ENCODE measurements at regions not wholly inside any gene's neighbourhood (a gene's known extent, or its start where the extent isn't known, plus 50 kb on each side); places are given as distances from the start of the nearest gene placed in this dataset.

DNA sequence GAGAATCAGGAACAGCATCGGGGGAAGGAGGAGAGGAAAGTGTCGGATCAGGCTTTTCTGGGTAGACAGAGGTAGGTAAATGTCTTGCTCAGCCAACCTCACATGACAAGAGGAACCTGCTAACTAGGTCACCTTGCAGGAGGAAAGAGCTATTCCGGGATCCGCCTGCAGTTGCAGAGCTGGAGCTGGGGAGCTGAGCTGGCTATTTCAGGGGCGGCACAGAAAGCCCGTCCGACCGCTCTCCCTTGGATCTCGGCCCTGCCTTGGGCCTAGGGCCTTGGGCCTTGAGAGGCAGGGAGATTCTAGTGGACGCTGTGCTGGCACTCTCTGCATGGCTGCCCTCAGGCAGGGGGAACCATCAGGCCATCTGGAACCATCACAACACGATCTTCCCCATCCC lies 56.5 kb upstream of the CTPS1 start:
- no peaks in the 10 kb centered on the region for H3K36me3 ChIP-seq (ENCODE audit: control insufficient read depth in 2 of 4, insufficient read depth in 4 of 4, low read length in 3 of 4)
- H3K14ac ChIP-seq (ENCODE audit: insufficient read length): no peak overlapping the region
- no peak overlapping the region for H3K18ac ChIP-seq (ENCODE audit: extremely low read depth, low read length)
- H4K8ac ChIP-seq (ENCODE audit: extremely low read depth, insufficient read depth, low read length): no peak overlapping the region
- H3K4ac ChIP-seq (replicated peaks; ENCODE audit: insufficient read length, low read depth, low read length): no peak overlapping the region
- H3K79me2 ChIP-seq (ENCODE audit: control insufficient read depth in 1 of 2, insufficient read depth in 2 of 2, low read length in 2 of 2): no peaks in the 10 kb centered on the region
- H3K27ac ChIP-seq (ENCODE audit: low read depth, low read length): no peak overlapping the region
- H2BK12ac ChIP-seq (ENCODE audit: low read depth, low read length): no peak overlapping the region
- 0 out of 7 replicates have a peak, but pooled peaks cover 0 to 5% (median 1%) of the 10 kb centered on the region in 4 experiments for H3K4me1 ChIP-seq (replicated peaks in 1 of 4; ENCODE audit: control insufficient read depth in 3 of 4, insufficient read depth in 4 of 4, low read length in 3 of 4)
- H4K91ac ChIP-seq (replicated peaks; ENCODE audit: insufficient read length, low read length): no peak overlapping the region
- no peaks in the 10 kb centered on the region for H3K79me1 ChIP-seq (ENCODE audit: low read depth, low read length)
- CTCF ChIA-PET (ENCODE audit: partially characterized antibody): interaction anchor here (1.1 to 17.5 kb wide), 9 partner anchors 9 to 94 kb away, joined by 3 to 275 read pairs (median 4); partner anchors contain the start of gene CITED4
- DNase-seq (ENCODE audit: low read depth in 1 of 2, low spot score in 2 of 2) (no peak), FAIRE-seq (no peak)
- no peak overlapping the region for H2BK20ac ChIP-seq (ENCODE audit: low read length)
- H2AFZ ChIP-seq (ENCODE audit: low read length): peak overlapping the region; percentile 79
- H3K23me2 ChIP-seq (ENCODE audit: low read depth, low read length): no peaks in the 10 kb centered on the region
- 83% methylated on average over 11 of the region's 11 CpGs; no CpG with 5 or more reads in 1 of the 2 experiments for WGBS, 2 experiments (ENCODE audit: extremely low coverage in 1 of 2, insufficient coverage in 1 of 2, insufficient read length in 1 of 2, insufficient replicate concordance in 2 of 2, low coverage in 1 of 2, low lambda C conversion rate in 2 of 2, missing lambda C conversion rate in 1 of 2)
- no peak overlapping the region for H3K23ac ChIP-seq (ENCODE audit: insufficient read length)
- no peak overlapping the region for H3K4me2 ChIP-seq (ENCODE audit: insufficient read depth in 1 of 2, low read depth in 2 of 2, low read length in 2 of 2)
- H2AK5ac ChIP-seq (ENCODE audit: low read depth, low read length): no peak overlapping the region
- POLR2A ChIA-PET (ENCODE audit: partially characterized antibody): interaction anchor here (1.2 to 1.4 kb wide), 3 partner anchors 8 to 62 kb away, joined by 3 to 5 read pairs (median 3); partner anchors contain the start of gene CTPS1
- no peaks in the 10 kb centered on the region for H3K27me3 ChIP-seq (replicated peaks in 1 of 4; ENCODE audit: control insufficient read depth in 3 of 4, extremely low read depth in 1 of 4, insufficient read depth in 3 of 4, low read length in 3 of 4)
- no peak overlapping the region for H3K4me3 ChIP-seq (ENCODE audit: extremely low read depth in 1 of 4, insufficient read depth in 2 of 4, low read depth in 3 of 4, low read length in 4 of 4)
- H3K9ac ChIP-seq (replicated peaks in 1 of 4; ENCODE audit: extremely low read depth in 1 of 4, low read depth in 3 of 4, low read length in 3 of 4): no peak overlapping the region
- H4K20me1 ChIP-seq (replicated peaks in 1 of 2; ENCODE audit: control insufficient read depth in 1 of 2, insufficient read depth in 2 of 2, low read length in 2 of 2): no peaks in the 10 kb centered on the region
- no peak overlapping the region for H2BK5ac ChIP-seq (ENCODE audit: low read depth, low read length)
- H2BK15ac ChIP-seq (ENCODE audit: low read length): no peak overlapping the region
- no peak overlapping the region for H2BK120ac ChIP-seq (replicated peaks; ENCODE audit: low read depth, low read length)
- no peaks in the 10 kb centered on the region for H3K9me3 ChIP-seq (ENCODE audit: insufficient read depth in 2 of 2, low read depth in 1 of 2, low read length in 1 of 2)
- H3K56ac ChIP-seq (replicated peaks; ENCODE audit: insufficient read length, low read depth, low read length): no peak overlapping the region
- H4K5ac ChIP-seq (ENCODE audit: insufficient read length, low read depth, low read length): no peak overlapping the region
- TF ChIP-seq CTBP2 (IDR thresholded peaks at IDR 0.05; ENCODE audit: borderline replicate concordance, insufficient read depth, insufficient read length, low read length) (no peak), RAD21 (IDR thresholded peaks at IDR 0.05 in 1 of 2, conservative IDR thresholded peaks at IDR 0.05 in 1 of 2; ENCODE audit: low read depth in 2 of 2, low read length in 2 of 2) (0 out of 4 replicates have a peak, but pooled peaks of 1 of the 2 experiments have one; percentile 18), NANOG (IDR thresholded peaks at IDR 0.05; ENCODE audit: insufficient read depth, low read depth, low read length, poor library complexity, severe bottlenecking) (no peak), MAFK (IDR thresholded peaks at IDR 0.05; ENCODE audit: low read depth, low read length) (no peak), SIRT6 (IDR thresholded peaks at IDR 0.05; ENCODE audit: low read length) (no peak), PHF8 (conservative IDR thresholded peaks at IDR 0.05; ENCODE audit: low read depth, low read length) (no peak), TAF1 (IDR thresholded peaks at IDR 0.05; ENCODE audit: low read depth, low read length) (no peak), EGR1 (IDR thresholded peaks at IDR 0.05; ENCODE audit: borderline replicate concordance, low read depth, low read length) (no peak), SP4 (IDR thresholded peaks at IDR 0.05; ENCODE audit: low read length) (no peak)
- TF ChIP-seq, protein P1, sequence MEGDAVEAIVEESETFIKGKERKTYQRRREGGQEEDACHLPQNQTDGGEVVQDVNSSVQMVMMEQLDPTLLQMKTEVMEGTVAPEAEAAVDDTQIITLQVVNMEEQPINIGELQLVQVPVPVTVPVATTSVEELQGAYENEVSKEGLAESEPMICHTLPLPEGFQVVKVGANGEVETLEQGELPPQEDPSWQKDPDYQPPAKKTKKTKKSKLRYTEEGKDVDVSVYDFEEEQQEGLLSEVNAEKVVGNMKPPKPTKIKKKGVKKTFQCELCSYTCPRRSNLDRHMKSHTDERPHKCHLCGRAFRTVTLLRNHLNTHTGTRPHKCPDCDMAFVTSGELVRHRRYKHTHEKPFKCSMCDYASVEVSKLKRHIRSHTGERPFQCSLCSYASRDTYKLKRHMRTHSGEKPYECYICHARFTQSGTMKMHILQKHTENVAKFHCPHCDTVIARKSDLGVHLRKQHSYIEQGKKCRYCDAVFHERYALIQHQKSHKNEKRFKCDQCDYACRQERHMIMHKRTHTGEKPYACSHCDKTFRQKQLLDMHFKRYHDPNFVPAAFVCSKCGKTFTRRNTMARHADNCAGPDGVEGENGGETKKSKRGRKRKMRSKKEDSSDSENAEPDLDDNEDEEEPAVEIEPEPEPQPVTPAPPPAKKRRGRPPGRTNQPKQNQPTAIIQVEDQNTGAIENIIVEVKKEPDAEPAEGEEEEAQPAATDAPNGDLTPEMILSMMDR (IDR thresholded peaks at IDR 0.05; ENCODE audit: control extremely low read depth in 1 of 3, insufficient read depth in 1 of 3, low read depth in 1 of 3, low read length in 3 of 3): peak in 1 of 3 experiments; percentile 7; a peak in 1 of 4 replicates

Measured in H1 (cell line).